Nephron (organoid): ENCODE measurements at regions not wholly inside any gene's neighbourhood (a gene's known extent, or its start where the extent isn't known, plus 50 kb on each side); places are given as distances from the start of the nearest gene placed in this dataset.

Experiments used
- H3K27ac Mint-ChIP-seq, 3 experiments: 2 replicates each; pipeline ENCODE4 v1.8.0; 2020; ENCODE audit warnings: mixed read lengths in 3 of 3, mild to moderate bottlenecking in 2 of 3, moderate library complexity in 1 of 3
- H3K27me3 Mint-ChIP-seq: 2 replicates; pipeline ENCODE4 v1.8.0; 2021; ENCODE audit warnings: low read depth, mild to moderate bottlenecking, moderate library complexity, mixed read lengths
- H3K36me3 Mint-ChIP-seq: 2 replicates; pipeline ENCODE4 v1.8.0; 2020; ENCODE audit warnings: low read depth, mixed read lengths
- H3K4me1 Mint-ChIP-seq: 2 replicates; pipeline ENCODE4 v1.8.0; 2020; ENCODE audit warnings: mixed read lengths
- H3K4me3 Mint-ChIP-seq, 3 experiments: 2 replicates each; pipeline ENCODE4 v1.8.0; 2020; ENCODE audit warnings: mild to moderate bottlenecking in 3 of 3, mixed read lengths in 3 of 3, moderate library complexity in 2 of 3
- H3K9me3 Mint-ChIP-seq: 2 replicates; pipeline ENCODE4 v1.8.0; 2020; ENCODE audit warnings: mixed read lengths
- TF ChIP-seq, protein P1 (sequence below), 3 experiments: fragments of 200-600 bp; sonication (generic); IDR thresholded peaks; one replicate each; pipeline ENCODE4 v1.5.0; 2021; ENCODE audit warnings: antibody characterized with exemption in 3 of 3; ENCODE audit not compliant: unreplicated experiment in 3 of 3

DNA sequence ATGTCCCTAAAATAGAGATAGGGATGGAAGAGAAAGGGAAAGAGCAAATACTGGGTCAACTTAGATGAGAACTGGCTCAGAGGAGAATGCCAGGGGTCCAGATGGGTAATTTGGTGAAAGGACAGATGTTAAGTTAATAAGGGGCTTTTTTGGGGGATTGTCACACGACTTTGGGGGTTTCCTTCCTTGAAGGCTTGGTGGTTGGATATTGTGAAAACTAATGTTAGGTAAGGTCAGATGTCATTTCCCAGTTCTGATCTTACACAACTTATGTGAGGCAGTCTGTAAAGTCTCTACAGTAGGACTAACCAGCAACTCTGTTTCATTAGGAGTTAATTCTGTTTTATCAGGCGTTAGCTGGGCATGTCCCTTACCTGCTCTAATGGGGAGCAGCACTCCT lies 231.1 kb downstream of the NR2F2 start:
- H3K4me3 Mint-ChIP-seq = no peak overlapping the region
- peaks cover 4% of the 10 kb centered on the region for H3K36me3 Mint-ChIP-seq

DNA sequence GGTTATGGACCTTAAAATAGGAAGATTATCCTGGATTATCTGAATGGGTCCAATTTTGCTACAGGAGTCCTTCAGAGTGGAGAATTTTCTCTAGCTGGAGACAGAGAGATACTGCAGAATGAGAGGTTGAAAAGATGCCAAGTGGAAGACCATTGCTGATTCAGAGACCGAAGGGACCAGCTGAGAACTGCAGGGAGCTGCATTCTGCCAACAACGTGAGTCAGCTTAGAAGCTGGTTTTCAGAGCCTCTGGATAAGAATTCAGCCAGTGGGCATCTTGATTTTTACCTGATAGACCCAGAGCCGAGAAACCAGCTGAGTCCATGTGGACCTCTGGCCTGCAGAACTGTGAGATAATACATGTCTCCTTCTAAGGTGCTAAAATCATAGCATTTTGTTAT lies 234.0 kb downstream of the NR2F2 start:
- Mint-ChIP-seq H3K36me3 (peaks cover 4% of the 10 kb centered on the region), H3K9me3 (peaks cover 12% of the 10 kb centered on the region), H3K4me3 (no peak overlapping the region)

More for the DNA sequence above, 231.1 kb downstream of the NR2F2 start:
- TF ChIP-seq, protein P1, sequence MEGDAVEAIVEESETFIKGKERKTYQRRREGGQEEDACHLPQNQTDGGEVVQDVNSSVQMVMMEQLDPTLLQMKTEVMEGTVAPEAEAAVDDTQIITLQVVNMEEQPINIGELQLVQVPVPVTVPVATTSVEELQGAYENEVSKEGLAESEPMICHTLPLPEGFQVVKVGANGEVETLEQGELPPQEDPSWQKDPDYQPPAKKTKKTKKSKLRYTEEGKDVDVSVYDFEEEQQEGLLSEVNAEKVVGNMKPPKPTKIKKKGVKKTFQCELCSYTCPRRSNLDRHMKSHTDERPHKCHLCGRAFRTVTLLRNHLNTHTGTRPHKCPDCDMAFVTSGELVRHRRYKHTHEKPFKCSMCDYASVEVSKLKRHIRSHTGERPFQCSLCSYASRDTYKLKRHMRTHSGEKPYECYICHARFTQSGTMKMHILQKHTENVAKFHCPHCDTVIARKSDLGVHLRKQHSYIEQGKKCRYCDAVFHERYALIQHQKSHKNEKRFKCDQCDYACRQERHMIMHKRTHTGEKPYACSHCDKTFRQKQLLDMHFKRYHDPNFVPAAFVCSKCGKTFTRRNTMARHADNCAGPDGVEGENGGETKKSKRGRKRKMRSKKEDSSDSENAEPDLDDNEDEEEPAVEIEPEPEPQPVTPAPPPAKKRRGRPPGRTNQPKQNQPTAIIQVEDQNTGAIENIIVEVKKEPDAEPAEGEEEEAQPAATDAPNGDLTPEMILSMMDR (IDR thresholded peaks at IDR 0.05; ENCODE audit: unreplicated experiment in 3 of 3) = no peak
- H3K27me3 Mint-ChIP-seq = peaks cover 4% of the 10 kb centered on the region
- no peak overlapping the region for H3K27ac Mint-ChIP-seq
- H3K4me1 Mint-ChIP-seq = no peaks in the 10 kb centered on the region
- peaks cover 12% of the 10 kb centered on the region for H3K9me3 Mint-ChIP-seq

DNA sequence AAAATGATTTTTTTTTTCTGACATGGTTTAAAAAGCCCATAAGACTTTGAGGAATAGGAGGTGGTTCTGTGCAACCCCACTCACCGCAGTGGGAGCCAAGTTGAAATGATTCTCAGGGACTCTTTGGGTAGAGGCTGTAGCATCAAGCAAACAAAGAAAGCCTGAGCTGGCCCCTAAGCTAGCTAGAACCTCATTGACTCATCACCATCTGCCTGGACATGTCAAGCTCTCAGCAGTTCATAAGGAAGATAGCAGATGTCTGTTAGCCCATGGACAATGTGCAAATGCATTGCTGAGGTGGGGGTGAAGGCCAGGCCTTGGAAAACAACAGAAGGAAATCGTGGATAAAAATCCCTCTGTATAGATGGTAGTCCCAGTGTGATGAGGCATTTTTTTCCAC lies 234.8 kb downstream of the NR2F2 start:
- peaks cover 4% of the 10 kb centered on the region for H3K36me3 Mint-ChIP-seq
- peaks cover 12% of the 10 kb centered on the region for H3K9me3 Mint-ChIP-seq
- H3K27me3 Mint-ChIP-seq = peaks cover 4% of the 10 kb centered on the region
- no peaks in the 10 kb centered on the region for H3K4me1 Mint-ChIP-seq
- no peak overlapping the region for H3K4me3 Mint-ChIP-seq
- no peak overlapping the region for H3K27ac Mint-ChIP-seq
- TF ChIP-seq, protein P1 (IDR thresholded peaks at IDR 0.05; ENCODE audit: unreplicated experiment in 3 of 3) = no peak

More for the DNA sequence above, 234.0 kb downstream of the NR2F2 start:
- TF ChIP-seq, protein P1 (IDR thresholded peaks at IDR 0.05; ENCODE audit: unreplicated experiment in 3 of 3) = no peak
- Mint-ChIP-seq H3K27ac (no peak overlapping the region), H3K4me1 (no peaks in the 10 kb centered on the region), H3K27me3 (peaks cover 4% of the 10 kb centered on the region)

DNA sequence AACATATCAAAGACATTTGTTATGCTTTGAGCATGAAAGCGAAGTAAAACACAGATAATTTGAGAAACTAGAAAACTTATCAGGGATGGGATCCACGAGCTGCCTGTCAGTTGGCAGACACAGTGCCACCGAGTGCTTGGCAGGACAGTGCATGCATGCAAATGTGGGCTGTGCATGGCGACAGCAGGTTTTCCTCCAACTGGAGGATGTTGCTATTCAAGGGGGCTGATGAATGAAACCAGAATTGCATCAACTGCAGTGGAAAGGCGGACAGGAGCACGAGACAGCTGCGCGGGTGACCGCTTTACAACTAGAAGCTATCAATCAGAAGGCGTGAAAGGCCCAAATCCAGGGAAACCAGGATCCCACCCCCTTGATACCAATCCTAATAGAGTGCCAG lies 244.3 kb downstream of the NR2F2 start:
- H3K36me3 Mint-ChIP-seq = no peaks in the 10 kb centered on the region
- no peaks in the 10 kb centered on the region for H3K4me1 Mint-ChIP-seq
- no peaks in the 10 kb centered on the region for H3K27me3 Mint-ChIP-seq
- TF ChIP-seq, protein P1 (IDR thresholded peaks at IDR 0.05; ENCODE audit: unreplicated experiment in 3 of 3) = no peak
- no peak overlapping the region for H3K4me3 Mint-ChIP-seq
- no peaks in the 10 kb centered on the region for H3K9me3 Mint-ChIP-seq
- H3K27ac Mint-ChIP-seq = no peak overlapping the region

DNA sequence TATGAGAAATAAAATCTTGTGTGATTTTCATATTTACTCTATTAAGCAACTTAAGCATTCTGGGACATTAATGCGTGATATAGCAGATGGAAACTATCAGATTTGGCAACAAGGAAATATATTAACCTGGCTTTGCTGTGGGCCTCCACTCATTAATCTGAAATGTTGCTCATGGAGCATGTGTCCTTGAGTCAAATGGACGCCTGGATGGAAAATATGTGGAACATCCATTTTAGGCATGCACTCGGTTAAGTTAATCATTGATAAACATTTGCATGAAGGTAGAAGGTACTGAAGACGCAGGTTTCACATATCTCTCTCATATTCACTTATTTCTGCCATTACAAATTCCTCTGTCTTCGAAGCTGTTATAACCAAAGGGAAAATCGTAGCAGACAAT lies 246.1 kb downstream of the NR2F2 start:
- Mint-ChIP-seq H3K27me3 (no peaks in the 10 kb centered on the region), H3K4me1 (no peaks in the 10 kb centered on the region), H3K4me3 (no peak overlapping the region), H3K27ac (no peak overlapping the region), H3K36me3 (no peaks in the 10 kb centered on the region), H3K9me3 (no peaks in the 10 kb centered on the region)
- TF ChIP-seq, protein P1 (IDR thresholded peaks at IDR 0.05; ENCODE audit: unreplicated experiment in 3 of 3) = no peak

DNA sequence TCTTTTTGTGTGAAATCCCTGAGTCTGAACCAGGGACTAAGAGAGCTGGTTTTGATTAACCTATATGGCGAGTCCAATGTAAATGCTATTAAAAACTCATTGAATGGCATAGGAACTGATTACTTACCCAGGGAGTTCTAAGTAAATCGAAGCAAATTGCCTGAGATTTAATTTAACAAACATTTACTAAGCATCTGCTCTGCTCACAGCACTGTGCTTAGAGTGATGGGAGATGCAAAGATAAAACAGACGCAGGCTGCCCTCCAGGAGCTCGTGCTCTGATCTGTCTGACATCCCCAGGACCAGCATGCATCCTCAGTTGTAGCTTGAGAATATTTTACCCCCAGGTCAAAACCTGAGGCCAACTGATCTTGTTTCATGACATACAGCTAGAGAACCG lies 247.9 kb downstream of the NR2F2 start:
- no peaks in the 10 kb centered on the region for H3K27me3 Mint-ChIP-seq
- no peaks in the 10 kb centered on the region for H3K4me1 Mint-ChIP-seq
- TF ChIP-seq, protein P1 (IDR thresholded peaks at IDR 0.05; ENCODE audit: unreplicated experiment in 3 of 3) = no peak
- no peaks in the 10 kb centered on the region for H3K9me3 Mint-ChIP-seq
- no peak overlapping the region for H3K4me3 Mint-ChIP-seq
- H3K27ac Mint-ChIP-seq = no peak overlapping the region
- no peaks in the 10 kb centered on the region for H3K36me3 Mint-ChIP-seq
